ENCODE measurements at regions not wholly inside any gene's neighbourhood (a gene's known extent, or its start where the extent isn't known, plus 50 kb on each side); places are given as distances from the start of the nearest gene placed in this dataset.

DNA sequence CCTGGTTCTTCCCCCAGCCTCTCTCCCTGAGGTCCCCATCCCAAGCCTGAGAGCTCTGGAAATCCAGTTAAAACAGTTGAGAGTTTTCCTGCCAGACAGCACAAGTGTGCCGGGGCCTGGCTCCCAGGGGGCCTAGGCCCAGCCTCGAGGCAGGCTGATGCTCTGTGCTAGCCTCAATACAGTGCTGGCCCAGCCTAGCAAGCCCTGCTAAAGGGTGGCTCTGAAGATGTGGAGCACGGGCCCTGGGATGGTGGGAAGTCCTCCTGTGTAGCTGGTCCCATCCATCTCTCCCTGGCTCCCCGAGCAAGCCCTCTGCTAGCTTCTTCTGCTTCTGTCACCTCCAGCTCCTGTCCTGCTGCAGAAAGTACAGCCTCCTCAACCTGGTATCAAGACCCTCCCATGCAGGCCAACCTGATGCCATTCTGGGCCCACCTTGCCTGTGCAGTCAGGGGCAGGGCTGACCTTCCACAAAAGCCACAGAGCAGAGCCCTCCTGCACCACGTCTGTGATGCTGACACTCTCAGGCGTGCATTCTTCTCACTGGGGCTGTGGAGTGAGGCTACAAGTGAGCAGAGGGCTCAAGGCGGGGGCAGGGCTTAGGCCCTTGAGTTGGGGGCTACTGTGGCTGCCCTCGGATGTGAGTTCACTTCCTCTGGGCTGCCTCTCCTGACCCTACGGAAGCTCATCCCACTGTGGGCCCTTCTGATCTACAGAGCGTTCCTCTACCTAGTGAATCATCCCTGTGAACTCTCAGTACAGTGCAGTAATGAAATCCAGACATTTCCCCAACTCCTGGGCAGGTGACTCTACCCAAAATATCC is 60.1 kb upstream of the LAPTM4A start:
- intact Hi-C loops (cut with DNase I), result no loop called here
- Histone ChIP-seq H3K36me3 (no peaks in the 10 kb centered on the region), H3K27me3 (peaks cover 0 to 2% (median 0%) of the 10 kb centered on the region in 4 donors), H3K27ac (replicated peaks in 1 of 4) (no peak overlapping the region), H3K9me3 (peaks cover 0 to 7% (median 0%) of the 10 kb centered on the region in 4 donors), H3K4me3 (no peak overlapping the region), H3K4me1 (peaks cover 7 to 8% (median 7%) of the 10 kb centered on the region in 4 donors)
- 83% methylated on average over 9 of the region's 10 CpGs for WGBS
- DNase-seq (ENCODE audit: extremely low spot score), result no peak
- TF ChIP-seq POLR2AphosphoS5 (IDR thresholded peaks at IDR 0.05) (no peak), EP300 (IDR thresholded peaks at IDR 0.05) (no peak), CTCF (IDR thresholded peaks at IDR 0.05) (no peak), POLR2A (IDR thresholded peaks at IDR 0.05; ENCODE audit: low read depth) (no peak)

DNA sequence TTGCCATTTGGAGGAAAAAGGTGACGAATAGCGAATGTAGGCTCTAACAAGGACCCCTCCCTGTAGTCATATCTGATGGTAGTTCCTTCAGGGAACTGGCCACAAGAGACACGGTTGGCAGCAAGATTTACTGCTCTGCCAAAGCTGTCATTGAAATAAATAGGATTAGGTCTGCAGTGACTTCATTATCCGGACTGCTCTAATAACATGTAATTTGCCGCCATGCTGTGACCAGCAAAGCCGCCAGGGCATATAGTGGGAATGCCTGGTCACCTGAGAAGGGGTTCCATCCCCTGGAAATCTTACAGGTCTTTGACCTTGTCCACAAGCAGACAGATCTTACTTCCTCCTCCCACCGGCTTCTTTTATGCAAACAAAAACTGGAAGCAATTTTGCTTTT is 59.4 kb upstream of the LAPTM4A start:
- intact Hi-C loops (cut with DNase I), result no loop called here
- TF ChIP-seq CTCF (IDR thresholded peaks at IDR 0.05) (no peak), POLR2A (IDR thresholded peaks at IDR 0.05; ENCODE audit: low read depth) (no peak), POLR2AphosphoS5 (IDR thresholded peaks at IDR 0.05) (no peak), EP300 (IDR thresholded peaks at IDR 0.05) (no peak)
- Histone ChIP-seq H3K36me3 (no peaks in the 10 kb centered on the region), H3K9me3 (peaks cover 0 to 7% (median 0%) of the 10 kb centered on the region in 4 donors), H3K4me1 (peaks cover 9 to 10% (median 9%) of the 10 kb centered on the region in 4 donors), H3K4me3 (no peak overlapping the region), H3K27ac (replicated peaks in 1 of 4) (no peak overlapping the region), H3K27me3 (peaks cover 0 to 9% (median 0%) of the 10 kb centered on the region in 4 donors)
- 85% methylated on average over 6 of the region's 7 CpGs for WGBS
- DNase-seq (ENCODE audit: extremely low spot score), result no peak

GRCh38 chr2:20110383-20110782 is 59.0 kb upstream of the LAPTM4A start:
- Histone ChIP-seq H3K4me1 (peaks cover 9 to 10% (median 9%) of the 10 kb centered on the region in 4 donors), H3K9me3 (peaks cover 0 to 7% (median 0%) of the 10 kb centered on the region in 4 donors), H3K27ac (replicated peaks in 1 of 4) (no peak overlapping the region), H3K4me3 (no peak overlapping the region), H3K27me3 (peaks cover 0 to 14% (median 0%) of the 10 kb centered on the region in 4 donors), H3K36me3 (no peaks in the 10 kb centered on the region)
- intact Hi-C loops (cut with DNase I), result no loop called here
- WGBS, result 85% methylated on average over 3 of the region's 3 CpGs
- TF ChIP-seq CTCF (IDR thresholded peaks at IDR 0.05) (no peak), POLR2AphosphoS5 (IDR thresholded peaks at IDR 0.05) (no peak)
- DNase-seq (ENCODE audit: extremely low spot score), result no peak

DNA sequence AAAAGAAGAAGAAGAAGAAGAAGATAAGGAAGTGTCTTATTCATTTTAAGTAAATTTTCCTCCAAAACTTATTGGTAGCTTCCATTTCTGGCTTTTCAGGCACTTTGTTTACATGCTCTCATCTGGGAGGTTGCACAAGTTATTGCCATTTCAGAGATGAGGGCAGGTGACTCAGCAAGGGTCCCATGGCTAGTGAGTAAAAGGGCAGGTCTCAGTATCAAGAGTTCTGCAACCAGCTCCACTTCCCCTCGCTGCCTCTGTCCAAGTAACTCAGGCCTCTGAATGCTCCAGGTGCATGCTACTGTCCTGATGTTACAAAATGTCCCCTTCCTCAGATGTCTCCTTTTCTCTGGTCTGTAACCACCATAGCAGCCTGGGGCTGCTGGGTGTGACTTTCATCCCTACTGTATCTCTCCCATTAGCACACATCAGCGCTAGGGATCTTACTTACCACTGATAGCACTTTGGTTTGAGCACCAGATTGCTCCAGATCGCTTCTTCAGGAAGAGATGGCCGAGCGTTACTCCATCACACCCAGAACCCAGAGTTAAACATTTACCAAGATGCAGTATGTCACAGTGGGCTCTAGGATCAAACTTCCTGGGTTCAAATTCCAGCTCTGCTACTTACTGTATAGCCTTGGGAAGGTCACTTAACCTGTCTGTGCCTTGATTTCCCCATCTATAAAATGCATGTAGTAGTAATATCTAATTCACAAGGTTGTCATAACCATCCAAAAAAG is 57.4 kb upstream of the LAPTM4A start:
- Histone ChIP-seq H3K27me3 (peaks cover 0 to 16% (median 0%) of the 10 kb centered on the region in 4 donors), H3K27ac (replicated peaks in 1 of 4) (no peak overlapping the region), H3K4me1 (peaks cover 9 to 10% (median 9%) of the 10 kb centered on the region in 4 donors), H3K9me3 (peaks cover 0 to 7% (median 0%) of the 10 kb centered on the region in 4 donors), H3K4me3 (no peak overlapping the region), H3K36me3 (no peaks in the 10 kb centered on the region)
- TF ChIP-seq EP300 (IDR thresholded peaks at IDR 0.05), result no peak
- no peak for TF ChIP-seq POLR2A (IDR thresholded peaks at IDR 0.05; ENCODE audit: low read depth)
- TF ChIP-seq POLR2AphosphoS5 (IDR thresholded peaks at IDR 0.05), result no peak
- TF ChIP-seq CTCF (IDR thresholded peaks at IDR 0.05), result no peak
- intact Hi-C loops (cut with DNase I), result loop anchor here (10.0 kb wide), 1 partner anchor 116 kb away; the partner anchor contains the start of gene SDC1
- DNase-seq (ENCODE audit: extremely low spot score), result no peak
- WGBS, result 89% methylated on average over 5 of the region's 5 CpGs

Measured in esophagus muscularis mucosa (tissue), 4 donors.